Superior temporal gyrus (tissue), 1 donor: ENCODE measurements at regions not wholly inside any gene's neighbourhood (a gene's known extent, or its start where the extent isn't known, plus 50 kb on each side); places are given as distances from the start of the nearest gene placed in this dataset.
A peak's percentile ranks its signal among the peaks of the same experiment; 100 is the strongest.
"Not testable (repeated sequence)": the region's sequence is repeated elsewhere in the genome, so short reads cannot be mapped to it uniquely, and the experiment has no call there.

Source experiments
- DNase-seq: peaks from one replicate; pipeline ENCODE4 v3.0.0-alpha.2; 2016; ENCODE audit errors: extremely low spot score

DNA sequence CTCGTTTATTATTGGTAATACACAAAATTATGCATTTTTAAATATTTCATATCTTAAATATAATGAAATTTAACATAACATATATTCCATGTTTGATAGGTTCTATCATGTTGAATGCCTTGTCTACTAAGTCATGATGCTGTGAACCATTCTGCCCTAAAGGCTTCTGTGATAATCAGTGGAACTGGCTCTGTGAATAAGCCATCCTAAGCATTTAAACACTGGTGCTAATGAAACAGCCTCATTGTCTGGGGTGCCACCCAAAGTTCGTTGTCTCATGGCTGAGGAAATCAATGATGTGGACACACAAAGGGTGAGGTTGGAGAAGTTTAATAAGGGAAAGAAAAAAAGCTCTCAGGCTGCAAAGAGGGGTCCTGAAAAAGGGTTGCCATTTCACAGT lies 264.7 kb upstream of the ZRANB2 start:
- no peak for DNase-seq

DNA sequence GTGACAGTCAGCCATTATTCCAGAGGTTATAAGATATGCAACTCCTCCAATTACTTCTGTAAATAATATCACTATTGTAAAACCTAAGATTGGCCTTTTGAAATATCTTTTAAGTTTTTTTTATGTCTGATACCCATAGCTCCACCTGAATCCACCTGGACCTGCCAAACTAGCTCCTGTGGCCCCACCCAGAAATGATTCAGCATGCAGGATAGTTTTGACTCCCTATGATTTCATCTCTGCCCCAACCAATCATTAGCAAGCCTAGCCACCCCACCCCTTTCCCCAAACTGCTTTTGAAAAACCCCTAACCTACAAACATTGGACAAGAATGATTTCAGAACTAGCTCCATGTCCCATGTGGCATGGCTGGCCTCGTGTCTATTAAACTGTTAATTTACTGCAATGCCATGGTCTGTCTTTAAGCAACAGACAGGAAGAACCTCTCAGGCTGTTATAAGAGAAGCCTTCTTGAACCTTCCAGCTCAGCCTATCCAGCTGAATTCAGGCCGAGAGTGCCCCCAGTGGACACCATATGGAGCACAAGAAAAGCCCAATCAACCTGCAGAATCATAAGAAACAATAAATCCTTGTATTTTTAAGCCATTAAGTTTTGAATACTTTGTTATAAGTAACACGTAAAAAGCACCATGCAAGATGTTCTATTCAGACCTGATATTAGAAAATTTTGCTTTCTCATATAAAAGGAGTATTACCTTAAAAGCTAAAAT lies 263.0 kb upstream of the ZRANB2 start:
- DNase-seq = no peak

DNA sequence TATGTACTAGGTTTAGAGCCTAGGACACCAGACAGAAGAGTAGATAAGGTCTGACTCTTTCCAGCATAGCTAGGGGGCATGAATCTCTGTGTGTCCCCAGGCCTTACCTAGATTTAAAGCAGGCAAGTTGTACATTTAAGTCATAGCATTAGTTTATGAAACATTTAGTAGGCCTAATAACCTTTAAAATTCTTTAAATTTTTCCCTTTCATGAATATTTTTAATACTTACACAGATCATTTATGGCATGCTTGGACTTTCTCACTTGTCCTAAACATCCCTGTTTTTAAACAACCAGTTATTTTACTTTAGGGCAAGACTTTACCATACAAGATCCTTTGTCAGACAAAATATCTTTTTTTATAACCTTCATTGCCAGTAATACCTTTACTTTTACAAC lies 258.4 kb upstream of the ZRANB2 start:
- DNase-seq = no peak

DNA sequence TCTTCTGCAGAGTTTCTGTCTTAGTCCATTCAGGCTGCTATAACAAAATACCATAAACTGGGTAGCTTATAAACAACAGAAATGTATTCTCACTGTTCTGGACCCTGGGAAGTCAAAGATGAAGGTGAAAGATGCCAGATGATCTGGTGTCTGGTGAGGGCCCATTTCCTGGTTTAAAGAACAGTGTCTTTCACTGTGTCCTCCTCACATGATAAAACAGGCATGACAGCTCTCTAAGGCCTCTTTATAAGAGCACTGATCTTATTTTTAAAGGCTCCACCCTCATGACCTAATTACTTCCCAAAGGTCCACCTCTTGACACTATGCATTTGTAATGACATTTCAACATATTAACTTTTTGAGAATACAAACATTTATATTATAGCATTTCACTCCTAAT lies 250.2 kb upstream of the ZRANB2 start:
- DNase-seq = no peak

DNA sequence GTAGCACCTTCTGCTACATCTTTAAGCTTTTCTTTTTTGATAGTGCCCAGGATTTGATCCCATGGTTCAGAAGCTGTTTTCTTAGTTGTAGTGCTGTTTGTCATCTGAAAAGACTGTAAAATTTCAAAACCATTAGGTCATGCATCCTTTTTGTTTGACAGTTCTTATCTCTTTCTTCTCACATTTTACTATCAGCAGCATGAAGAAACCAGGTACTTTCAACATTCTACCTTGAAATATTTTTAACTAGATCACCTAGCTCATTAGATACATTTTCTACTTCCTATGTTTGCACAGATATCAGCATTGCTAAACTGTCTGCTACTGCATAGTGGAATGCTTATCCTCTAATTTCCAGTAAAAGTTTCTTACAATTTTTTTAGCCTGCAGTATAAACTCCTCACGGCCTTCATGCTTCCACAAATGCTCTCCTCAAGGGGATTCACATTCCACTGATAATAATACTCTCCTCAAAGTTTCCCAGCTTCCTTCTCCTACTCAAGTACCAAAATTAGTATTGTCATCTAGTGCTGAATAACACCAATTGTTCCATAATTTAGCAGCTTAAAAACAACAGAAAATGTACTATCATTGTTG lies 243.9 kb upstream of the ZRANB2 start:
- DNase-seq = no peak

DNA sequence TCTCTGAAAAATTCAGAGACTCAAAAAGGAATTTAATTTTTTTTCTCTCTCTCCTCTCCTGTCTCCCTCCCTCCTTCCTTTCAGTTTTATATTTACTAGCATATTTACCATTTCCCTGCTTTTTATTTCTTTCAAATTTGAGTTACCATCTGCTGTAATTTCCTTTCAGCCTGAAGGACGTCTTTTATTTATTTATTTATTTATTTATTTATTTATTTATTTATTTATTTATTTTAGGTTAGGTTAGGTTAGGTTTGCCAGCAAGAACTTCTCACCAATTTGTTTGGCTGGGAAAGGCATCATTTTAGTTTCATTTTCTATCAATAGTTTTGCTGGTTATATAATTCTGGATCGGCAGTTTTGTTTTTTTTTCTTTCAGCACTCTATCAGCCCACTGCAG lies 231.7 kb upstream of the ZRANB2 start:
- no peak for DNase-seq

DNA sequence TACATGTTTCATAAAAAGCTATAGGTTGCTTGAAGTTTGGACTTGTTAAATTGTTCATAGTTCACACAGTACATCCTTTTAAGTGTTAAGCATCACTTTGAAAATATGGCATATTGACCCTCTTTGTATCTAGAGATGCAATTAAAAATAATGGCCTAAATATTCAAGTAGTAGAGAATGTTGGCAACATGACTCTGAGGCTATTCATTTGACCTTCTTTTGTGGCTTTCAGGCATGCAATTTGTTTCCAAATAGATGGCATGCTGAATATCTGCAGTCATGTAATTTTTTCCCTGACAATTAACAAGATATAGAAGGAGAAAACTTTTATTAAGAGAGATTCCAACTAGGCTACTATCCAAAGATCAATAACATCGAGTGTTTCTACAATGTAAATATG lies 230.5 kb upstream of the ZRANB2 start:
- DNase-seq = no peak

DNA sequence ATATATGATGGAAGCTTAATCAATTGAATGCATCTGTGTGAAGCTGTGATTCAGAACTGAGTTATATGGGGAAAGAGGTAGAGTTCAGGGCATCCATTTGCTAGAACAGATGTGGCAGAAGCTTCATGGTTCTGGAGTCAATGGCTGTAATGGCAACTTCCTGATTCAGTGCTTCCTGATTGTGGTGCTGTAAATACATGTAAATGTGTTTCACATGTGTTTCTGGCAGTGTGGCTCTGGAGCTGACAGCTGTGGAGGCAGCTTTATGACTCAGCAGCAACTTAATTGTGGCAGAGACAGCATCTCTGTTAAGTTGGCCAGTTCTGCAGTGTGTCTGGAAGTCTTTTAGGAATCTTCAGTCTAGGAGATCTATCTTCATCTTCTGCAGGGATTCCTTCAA lies 226.6 kb upstream of the ZRANB2 start:
- DNase-seq = peak; percentile 60

DNA sequence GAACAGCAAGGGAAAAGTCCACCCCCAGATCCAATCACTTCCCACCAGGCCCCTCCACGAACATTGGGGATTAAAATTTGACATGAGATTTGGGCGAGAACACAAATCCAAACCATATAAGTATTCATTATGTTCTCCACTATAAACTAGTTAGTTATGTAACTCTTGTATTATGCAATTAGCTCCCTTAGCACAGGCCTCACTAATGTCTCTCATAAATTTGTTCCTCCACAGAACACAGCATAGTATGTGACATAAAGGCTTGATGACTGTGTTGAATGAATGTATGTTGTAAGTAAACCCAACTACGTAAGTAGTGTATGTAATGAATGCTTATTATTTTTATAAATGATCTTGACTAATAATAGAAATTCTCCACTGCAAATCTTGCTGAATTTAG lies 223.3 kb upstream of the ZRANB2 start:
- no peak for DNase-seq

DNA sequence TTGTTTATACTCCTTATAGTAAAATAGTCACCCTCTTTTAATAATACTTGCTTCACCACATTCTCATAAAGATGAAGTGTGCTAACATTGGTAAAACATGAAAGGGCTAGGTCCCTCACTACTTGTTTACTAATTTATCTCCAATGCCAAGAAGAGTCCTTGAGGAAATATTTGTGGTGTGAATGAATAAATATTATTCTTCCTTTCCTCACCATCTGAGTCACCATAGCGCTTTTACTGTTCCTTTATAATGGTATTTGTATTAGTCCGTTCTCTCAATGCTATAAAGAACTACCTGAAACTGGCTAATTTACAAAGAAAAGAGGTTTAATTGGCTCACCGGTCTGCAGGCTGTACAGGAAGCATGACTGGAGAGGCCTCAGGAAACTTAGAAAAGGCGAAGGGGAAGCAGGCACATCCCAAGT lies 222.8 kb upstream of the ZRANB2 start:
- DNase-seq = no peak

DNA sequence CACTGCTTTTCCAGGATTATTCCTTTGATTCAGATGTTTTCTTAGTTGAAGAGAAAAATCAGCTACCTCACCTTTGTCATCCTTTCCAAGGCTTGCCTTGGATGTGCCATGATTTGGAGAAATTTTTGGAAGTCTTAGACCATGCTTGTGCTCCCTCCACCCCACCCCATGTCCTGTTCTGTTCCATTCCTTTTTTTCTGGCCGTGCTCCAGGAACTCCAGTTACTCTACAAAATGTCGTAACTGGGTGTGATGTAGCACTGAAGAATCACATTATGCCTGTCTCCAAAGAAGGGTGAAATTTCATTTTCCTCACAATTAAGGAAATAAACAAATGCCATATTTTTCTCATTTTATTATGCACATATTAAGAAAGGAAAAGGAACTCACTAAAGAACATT lies 217.8 kb upstream of the ZRANB2 start:
- no peak for DNase-seq

DNA sequence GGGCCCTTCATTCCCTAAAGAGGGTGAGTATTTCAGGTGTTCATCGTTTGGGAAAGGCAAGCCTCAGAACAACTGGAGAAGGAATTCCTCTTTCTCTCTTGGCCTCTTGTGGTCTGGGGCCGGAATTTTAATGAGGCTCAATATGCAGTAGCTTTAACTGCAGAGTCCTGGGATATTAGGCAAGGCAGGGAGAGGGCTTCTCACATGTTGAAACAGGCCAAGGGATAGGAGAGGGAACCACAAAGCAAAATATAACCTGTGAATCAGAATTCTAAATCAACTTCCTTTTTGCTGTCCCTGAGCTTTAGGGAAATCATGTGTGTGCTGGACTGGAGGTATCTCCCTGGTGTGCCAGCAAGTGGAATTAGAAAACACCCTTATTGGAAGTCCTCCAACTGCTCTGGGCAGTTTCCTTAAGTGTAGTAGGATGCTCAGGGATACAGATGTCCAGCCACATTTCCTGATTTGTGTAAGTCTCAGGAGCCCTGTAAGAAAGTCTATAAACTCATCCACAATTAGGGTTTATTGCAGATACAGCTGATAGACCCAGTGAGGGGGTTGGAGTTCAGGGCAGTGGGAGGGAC lies 215.8 kb upstream of the ZRANB2 start:
- no peak for DNase-seq

DNA sequence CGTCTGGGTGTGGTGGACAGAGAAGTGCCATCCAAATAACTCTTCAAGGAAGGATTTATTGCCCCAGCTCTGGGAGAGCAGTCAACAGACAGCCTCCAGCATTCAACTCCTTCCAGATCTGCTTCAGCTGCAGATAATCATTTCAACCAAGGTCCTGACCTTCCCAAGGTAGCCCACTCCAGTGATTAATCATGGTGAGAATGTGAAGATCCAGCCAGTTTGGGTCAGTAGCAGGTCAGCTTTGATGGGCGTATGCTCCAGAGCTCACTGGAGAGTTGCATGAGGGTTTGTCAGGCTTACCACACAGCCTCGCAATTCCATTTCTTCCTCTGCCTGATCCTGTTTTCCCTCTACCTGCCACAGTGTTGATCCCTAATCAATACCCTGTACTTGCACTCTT lies 214.5 kb upstream of the ZRANB2 start:
- no peak for DNase-seq

DNA sequence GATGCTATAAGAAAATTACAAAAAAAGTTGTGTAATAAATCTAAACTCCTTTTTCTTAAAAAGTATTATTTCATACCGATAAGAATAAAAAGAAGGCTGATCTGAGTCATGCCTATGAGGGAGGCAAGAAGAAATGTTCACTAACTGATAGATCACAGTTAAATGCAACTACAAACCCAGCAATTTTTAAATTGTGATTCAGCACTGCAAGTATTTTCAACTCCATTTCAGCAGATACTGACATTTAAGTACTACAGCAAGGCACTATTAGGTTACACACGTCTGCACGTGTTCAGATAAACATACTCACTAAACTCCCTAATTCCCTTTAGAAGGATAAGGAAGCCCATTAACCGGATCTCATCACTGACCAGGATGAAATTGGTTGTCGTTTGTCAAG lies 213.3 kb upstream of the ZRANB2 start:
- no peak for DNase-seq

DNA sequence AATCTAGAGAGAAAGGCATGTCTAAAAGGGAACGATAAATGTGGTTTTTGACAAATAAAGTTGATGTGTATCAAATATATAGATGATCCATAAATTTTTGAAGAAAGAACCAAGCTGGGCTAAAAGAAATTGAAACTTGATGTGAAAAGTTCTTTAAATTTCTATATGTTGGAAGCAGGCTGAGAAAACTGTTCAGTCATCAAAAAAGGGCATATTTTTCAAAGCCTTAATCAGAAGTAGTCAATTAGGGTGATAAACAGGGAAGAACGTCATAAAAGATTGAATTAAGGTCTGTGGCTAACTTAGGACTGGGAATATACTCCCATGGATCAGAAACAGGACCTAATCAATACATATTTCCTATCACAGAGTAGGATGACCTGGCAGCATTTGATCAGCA lies 211.4 kb upstream of the ZRANB2 start:
- no peak for DNase-seq

DNA sequence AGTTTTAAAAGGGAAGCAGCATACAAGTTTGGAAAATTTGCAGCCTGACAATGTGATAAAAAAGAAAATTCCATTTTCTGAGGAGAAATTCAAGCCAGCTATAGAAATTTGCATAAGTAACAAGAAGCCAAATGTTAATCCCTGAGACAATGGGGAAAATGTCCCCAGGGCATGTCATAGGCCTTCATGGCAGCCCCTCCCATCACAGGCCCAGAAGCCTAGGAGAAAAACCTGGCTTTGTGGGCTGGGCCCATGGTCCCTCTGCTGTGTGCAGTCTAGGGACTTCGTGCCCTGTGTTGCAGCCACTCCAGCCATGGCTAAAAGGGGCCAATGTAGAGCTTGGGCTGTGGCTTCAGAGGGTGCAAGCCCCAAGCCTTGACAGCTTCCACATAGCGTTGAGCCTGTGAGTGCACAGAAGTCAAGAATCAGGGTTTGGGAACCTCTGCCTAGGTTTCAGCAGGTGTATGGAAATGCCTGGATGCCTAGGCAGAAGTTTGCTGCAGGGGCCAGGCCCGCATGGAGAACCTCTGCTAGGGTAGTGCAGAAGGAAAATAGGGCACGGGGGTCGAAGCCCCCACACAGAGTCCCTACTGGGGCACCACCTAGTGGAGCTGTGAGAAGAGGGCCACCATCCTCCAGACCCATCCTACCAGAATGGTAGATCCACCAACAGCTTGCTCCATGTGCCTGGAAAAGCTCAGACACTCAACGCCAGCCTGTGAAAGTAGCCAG lies 209.8 kb upstream of the ZRANB2 start:
- not testable (repeated sequence) for DNase-seq

DNA sequence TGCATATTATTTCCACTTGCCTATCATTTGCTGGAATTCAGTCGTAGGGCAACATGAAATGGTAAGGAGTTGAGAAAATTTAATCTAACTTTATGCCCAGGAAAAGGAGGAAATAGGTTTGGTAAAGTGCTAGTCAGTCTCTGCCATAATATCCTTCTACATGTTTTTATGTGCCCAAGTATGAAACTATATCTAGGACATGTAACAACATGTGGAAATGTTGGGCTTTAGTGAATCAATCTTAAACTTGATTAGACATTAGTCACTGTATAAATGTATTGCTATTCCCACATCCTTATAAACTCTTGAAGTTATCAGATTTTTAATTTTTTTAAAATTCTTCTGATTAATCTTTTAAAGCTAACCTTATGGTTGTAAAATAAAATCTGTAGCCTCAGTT lies 204.7 kb upstream of the ZRANB2 start:
- no peak for DNase-seq

DNA sequence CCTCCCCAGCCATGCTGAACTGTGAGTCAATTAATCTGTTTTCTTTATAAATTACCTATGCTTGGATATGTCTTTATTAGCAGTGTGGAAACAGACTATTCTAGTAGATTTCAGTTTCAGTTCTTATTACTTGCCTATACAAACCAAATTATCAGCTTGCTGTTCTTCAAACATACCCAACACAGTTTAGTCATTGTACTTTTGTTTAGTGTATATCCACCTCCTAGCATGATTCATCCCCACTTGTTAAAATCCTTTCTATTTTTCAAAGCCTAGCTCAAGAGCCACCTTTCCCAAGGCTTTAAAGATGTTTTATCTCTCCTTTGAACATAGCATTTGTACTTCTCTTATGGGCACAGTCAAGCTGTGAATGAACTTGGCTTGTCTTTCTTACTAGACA lies 195.6 kb upstream of the ZRANB2 start:
- DNase-seq = no peak

DNA sequence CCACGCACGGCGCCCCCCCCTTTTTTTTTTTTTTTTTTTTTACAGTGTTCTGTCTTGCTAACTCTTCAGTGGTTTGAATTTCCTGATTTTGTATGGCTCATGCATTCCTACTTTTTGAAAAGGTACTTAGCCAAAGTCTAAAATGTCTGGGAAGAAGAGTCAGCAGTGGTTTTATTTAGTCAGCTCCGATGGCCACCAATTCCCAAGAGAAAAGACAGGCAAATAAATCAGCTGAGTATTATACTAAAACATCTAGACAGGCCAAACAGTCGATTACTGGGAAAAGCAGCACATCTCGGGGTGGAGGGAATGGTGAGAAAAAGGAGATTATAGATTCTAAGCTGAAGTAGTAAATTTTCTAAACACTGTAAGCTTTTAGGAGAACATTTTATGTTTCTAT lies 192.5 kb upstream of the ZRANB2 start:
- DNase-seq = no peak

DNA sequence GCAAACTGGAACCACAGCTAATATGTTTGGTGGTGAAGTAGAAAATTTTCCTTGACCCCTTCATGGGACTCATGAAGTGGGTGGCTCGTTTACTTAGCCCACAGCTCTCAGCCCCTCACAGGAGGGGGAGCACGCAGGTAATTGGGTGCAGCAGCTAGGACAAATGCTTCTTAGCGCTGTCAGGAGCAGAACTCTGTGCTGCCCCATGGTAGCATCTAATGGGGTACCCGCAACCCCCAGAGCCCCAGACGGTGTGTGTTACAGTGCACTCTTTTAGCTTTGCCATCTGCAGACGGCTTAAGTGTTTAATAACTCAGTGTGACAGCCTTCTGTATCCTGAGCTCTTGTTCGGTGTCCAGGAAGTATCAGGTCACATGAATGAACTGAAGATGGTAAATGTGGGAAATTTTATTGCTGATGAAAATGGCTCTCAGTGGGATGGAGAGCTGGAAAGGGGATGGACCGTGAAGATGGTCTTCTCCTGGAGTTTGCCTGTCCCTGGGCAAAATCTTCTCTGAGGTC lies 189.6 kb upstream of the ZRANB2 start:
- no peak for DNase-seq

DNA sequence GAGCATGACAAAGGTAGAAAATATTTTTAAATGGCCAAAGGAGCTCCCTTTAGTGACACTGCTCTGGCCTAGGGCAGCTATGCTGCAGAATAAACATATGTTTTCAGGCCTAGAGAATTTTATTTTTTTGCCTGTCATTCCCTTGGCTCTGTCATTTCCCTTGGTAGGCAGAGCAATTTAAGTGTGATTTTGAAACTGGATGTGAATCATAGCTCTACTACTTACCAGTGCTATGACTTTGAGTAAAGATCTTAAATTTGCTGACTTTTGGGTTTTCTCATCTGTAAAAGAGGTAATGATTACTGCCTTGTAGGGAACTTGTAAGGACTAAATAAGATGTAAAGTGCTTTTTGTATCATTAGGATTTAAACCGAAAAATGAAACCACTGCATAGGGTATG lies 189.0 kb upstream of the ZRANB2 start:
- no peak for DNase-seq

DNA sequence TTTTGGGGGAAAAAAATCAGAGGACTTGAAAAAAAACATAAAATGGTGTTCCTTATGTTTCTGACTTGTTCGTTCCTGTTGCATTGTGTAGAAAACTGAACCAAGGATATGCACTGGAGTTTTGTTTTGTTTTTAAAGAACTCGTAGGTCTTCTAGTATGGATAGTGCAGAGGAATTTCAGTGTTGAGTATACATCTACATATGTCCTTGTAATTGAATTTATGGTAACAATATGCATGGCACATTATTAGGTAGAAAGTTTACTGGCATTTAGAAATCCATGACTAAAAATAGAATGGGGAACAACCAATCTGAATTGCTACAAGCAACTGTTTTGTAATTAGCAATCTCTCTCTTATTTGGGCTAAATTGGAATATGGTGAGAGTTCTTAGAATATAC lies 188.3 kb upstream of the ZRANB2 start:
- DNase-seq = no peak

DNA sequence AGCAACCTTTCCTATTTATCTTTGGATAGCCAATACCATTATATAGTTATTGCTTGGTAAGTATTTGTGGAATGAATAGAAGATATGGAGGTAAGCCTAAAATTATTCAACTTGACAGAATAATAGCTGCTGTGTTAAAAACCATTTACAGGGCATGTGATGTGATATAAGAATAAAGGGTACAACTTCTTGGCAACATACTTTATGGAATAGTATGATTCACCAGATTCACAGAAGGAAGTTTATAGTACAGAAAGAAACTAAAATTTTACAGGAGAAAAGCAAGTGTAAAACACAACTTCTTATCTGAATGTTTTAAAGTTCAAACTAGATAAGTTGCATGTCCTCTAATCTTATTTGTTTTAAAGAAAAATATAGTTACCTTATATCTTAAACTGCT lies 186.4 kb upstream of the ZRANB2 start:
- DNase-seq = peak; percentile 22
